ENCODE measurements at regions not wholly inside any gene's neighbourhood (a gene's known extent, or its start where the extent isn't known, plus 50 kb on each side); places are given as distances from the start of the nearest gene placed in this dataset.

GRCh38 chr5:166523206-166523605, 1768.2 kb upstream of the WWC1 start:
- DNase-seq (ENCODE audit: low spot score): no peak

DNA sequence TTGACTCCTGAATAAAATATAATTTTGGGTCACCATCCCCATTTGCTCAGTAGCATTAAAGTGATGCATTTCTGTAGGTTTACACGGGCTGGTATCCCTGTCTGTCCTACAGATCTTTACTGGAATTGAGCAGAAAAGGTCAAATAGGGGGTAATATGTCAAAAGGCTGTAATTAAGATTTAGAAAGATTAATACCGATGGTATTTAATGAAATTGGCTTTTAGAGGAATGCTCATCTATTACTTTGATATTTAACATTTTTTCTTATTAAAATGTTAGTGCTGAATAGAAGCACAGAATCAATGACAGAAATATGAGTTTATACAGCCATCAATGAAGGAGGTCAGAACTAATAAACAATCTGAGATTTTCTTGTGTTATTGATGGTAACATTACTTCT, 1762.2 kb upstream of the WWC1 start:
- no peak for DNase-seq (ENCODE audit: low spot score)

DNA sequence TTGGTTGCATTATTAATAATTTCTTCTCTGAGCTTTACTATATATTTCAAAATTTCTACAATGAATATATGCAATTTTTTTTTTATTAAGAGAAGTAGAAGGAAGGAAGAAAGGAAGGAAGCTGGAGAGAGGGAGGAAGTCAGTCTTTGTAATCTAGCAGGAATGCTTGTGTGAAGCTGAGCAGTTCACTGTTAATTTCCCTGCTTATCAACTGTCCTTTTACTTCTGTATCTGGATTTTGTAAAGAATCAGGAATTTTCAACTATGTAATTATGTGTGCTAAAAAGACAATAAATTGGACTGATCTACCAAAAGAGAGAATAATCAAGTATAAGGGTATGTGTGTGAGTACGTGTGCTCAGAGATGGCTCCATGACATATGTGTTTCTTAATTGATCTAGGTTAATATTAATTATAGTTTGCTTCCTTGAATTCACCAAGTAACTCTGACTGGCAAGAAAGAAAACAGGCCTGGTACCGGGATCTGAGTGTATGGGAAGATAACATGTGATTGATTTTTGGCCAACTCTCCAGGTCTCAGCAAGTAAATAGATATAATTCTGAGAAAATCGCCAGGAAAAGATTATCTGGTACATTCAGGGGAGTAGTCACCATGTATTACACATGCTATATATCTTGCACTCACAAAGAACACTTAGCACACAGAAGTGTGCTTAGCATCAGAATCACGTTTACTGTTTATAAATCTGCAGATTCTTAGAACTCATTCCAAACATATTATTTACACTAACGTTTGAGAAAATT, 1758.8 kb upstream of the WWC1 start:
- no peak for DNase-seq (ENCODE audit: low spot score)

DNA sequence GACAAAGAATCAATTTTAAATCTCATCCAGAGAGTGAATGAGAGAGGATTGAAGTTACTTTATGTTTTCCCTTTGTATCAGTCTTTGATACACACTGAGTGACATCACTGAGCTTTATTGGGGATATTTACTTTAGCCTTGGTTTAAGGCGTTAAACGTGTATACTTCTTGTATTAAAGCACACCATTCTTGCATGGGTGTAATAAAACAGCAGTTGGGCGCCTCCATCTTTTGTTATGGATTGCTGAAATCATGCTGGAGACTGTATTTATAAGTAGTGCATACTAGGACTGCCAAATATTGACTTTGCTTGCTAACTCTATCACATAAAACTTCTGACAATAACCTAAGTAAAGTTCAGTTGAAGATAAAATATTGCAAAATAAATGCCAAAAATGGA, 1755.8 kb upstream of the WWC1 start:
- no peak for DNase-seq (ENCODE audit: low spot score)

DNA sequence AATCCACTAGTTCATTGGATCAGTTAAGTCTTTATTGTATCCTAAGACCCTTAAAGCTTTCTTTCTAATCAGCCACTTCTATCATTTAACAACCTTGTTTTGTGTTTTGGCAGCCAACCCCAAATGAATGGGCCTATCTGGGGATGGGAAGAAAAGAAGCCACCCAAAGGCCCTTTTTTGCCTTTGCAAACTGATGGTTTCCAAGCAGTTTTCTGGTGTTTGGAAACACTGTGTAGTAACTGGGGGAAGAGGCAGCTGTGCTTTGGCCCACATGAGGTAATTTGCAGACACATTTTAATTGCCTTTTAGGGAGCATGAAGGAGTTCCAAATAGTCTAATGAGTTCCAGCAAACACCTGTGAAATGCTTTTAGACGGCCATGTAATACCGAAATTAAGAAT, 1751.3 kb upstream of the WWC1 start:
- DNase-seq (ENCODE audit: low spot score): no peak

- no peak for DNase-seq (ENCODE audit: low spot score)
Measured at GRCh38 chr5:166551384-166551783, 1740.1 kb upstream of the WWC1 start.

GRCh38 chr5:166553778-166554177, 1737.7 kb upstream of the WWC1 start:
- DNase-seq (ENCODE audit: low spot score): no peak

- DNase-seq (ENCODE audit: low spot score): no peak
Measured at GRCh38 chr5:166561759-166562158, 1729.7 kb upstream of the WWC1 start.

DNA sequence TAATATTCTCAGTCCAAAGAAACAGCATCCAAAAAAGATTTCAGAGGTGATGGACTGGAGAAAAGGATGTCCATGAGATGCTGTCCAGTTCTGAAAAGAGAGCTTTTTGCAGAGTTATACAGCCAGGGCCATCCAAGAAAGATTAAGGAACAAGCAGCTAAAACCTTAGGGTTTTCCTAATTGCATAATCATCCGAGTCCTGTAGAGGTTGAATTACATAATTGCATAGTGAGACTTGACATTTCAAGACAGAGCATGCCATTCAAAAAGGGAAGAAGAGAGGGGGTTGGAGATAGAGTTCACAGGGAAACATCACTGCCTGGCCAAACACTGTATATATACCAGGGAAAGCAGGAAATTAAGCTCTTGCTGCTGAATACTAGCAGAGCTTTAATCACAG, 1729.2 kb upstream of the WWC1 start:
- no peak for DNase-seq (ENCODE audit: low spot score)

GRCh38 chr5:166566725-166567124, 1724.7 kb upstream of the WWC1 start:
- DNase-seq (ENCODE audit: low spot score): no peak

DNA sequence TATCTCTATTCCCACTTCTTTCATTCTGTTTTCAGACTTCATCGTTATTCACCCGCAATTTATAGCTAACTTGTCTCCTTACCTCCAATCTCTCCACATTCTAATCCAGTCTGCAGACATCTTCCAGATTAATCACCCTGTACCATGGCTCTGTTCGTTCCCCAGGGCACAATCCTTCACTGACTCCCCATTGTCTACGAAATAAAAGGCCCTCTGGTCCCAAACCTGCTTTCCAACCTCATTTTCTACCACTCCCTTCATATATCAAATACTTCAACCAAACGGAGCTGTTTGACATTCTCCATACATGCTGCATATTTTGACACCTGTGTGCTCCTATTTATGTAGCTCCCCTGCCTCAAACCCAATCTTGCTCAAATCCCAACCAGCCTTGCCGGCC, 1720.6 kb upstream of the WWC1 start:
- no peak for DNase-seq (ENCODE audit: low spot score)

DNA sequence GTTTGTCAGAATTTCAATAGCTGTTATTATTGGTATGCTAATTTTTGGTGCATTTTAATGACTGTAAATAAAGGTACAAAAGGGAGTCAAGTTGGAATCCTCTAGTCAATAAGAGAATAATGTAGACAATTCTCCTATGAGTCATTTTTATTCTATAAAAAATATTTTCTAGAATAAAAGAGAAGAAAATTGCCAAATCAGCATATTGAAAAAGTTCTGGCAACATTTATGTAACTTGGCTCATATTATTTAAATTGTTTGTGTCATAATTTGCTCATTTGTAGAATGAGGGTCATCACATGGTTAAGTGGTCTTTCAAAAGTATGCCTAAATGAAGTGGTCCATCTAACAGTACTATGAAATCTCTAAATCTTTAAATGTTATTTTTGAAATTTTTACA, 1719.8 kb upstream of the WWC1 start:
- no peak for DNase-seq (ENCODE audit: low spot score)

DNA sequence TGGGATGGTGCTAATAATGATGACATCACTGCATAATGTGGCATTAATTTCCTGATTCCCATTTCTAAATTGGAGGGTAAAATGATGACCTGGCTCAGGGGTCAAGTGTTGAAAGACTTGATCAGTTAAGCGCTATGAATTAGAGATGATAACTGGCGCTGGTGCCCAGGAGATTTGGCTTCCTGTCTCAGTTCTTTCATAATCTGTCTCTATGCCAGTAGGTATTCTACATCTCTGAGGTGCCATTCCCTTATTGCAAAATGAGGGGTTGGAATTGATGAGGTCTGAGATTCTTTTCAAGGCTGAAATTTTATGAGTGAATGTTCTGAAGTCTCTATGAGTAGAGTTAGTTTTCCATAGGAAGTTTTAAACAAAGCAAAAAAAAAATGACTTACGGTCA, 1715.1 kb upstream of the WWC1 start:
- DNase-seq (ENCODE audit: low spot score): no peak

DNA sequence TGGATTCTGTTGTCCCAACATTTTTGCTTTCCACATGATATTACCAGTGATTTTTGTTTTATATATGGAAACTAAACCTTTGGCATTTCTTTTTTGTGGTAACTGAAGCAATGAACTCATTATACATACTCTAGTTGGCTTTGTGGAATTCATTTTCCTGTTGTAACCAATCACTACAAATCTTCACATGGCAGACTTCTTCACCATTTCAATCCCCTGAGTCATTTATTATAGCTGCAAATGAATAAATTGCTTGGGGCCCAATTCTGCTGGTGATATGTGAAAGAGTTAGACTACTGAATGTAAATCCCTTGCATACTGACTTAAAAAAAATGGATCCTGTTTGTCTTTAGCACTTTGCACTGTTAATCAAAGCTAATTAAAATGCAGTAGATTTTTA, 1709.6 kb upstream of the WWC1 start:
- no peak for DNase-seq (ENCODE audit: low spot score)

- DNase-seq (ENCODE audit: low spot score): no peak
Measured at GRCh38 chr5:166582416-166582815, 1709.0 kb upstream of the WWC1 start.

- no peak for DNase-seq (ENCODE audit: low spot score)
Measured at GRCh38 chr5:166594567-166594966, 1696.9 kb upstream of the WWC1 start.

DNA sequence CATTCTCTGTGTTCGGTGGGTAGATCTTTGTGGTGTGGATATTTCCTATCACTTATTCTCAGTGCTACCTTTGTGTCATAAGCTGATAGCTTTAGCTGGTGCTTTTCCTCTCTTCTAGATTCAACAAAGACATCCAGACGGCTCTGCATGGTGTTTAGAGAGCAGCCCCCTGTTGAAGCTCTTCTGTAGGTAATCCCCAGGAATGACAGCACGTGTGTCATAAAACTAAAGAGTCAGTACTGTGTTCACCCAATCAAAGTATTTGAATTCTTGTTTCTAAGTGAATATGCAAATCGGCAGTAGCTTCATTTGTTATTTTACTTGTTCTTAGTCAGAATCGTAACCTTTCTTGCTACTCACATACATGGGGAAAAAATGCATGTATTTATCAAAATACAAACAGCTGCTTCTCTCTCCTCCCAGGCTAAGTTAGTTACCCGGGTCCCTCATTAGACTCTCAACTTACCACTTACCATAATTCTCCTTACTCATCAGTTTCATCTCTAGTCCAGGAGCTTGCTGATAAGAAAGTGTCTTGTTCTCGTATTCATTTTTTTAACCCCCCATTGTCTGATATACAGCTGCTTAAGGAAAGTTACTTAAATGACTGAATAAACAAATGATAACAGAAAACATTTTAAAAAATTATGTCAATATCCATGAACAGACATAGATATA, 1696.0 kb upstream of the WWC1 start:
- DNase-seq (ENCODE audit: low spot score): no peak

DNA sequence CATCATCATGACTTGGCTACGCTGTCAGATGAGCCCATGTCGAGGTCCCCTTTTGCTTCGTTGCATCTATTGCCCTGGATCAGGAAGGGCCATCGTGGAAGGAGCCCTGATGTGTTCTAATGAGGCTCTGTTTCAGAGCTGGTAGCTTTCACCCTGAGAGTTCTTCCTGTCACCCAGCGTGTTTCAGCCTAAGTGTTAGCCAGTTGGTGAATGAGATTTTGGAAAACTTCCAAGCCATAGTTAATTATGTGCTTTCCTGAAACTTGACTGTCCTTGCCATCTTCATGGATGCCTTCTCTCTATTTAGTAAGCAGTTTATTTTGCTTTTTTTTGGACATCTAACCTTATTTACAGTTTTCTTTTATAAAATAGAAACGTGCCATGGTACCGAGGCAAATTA, 1695.4 kb upstream of the WWC1 start:
- no peak for DNase-seq (ENCODE audit: low spot score)

DNA sequence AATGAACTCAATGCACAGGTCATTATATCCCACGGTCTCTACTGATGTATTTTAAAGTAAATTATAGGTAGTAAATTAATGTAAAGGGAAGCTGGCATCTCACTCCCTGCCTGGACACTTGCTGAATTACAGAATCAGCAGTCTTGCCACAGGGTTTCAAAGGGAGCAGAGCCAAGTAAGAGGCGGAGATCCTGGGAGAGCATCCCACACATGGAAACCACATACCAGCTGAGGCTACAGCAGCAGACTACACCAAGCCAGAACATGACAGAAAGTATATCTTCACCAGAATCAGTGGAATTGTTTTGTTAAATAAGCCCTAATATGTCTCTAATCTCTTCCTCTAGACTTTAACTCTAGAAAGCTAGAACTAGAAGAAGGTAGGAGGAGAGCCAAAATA, 1689.2 kb upstream of the WWC1 start:
- no peak for DNase-seq (ENCODE audit: low spot score)

DNA sequence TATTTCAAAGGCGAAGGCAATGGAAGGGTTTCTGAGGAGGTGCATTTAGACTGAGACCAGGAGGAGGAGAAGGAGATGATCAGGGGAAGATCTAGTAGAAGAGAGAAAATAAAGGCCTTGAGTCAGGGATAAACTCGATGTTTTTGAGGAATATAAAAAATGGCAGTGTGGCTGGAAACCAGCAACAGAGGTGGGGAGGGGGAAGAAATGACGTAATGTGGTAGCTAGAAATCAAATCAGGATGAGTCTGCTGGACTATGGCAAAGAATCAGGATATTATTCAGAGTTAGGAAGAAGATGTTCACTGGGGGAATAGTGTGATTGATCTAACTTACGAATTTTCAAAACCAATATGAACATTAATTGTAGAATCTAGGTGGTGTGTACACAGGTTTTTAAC, 1673.9 kb upstream of the WWC1 start:
- no peak for DNase-seq (ENCODE audit: low spot score)

DNA sequence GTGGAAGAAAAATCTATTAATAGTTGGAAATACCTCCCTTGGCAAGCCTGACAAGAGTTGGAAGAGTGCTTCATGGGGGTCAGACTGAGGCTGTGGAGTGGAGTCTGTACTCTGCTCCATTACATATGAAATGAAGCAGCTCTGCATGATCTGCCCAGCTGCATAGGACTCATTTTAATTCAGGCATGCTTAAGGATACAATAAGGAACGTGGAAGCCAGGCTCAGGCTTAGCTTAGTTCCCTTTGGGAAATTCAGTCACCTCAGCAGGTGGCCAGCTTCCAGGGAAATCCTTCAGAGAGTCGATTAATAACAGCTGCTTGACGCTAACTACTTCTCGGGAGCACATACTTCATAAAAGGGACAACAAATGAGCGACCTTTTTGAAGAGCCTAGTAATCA, 1672.9 kb upstream of the WWC1 start:
- DNase-seq (ENCODE audit: low spot score): no peak

DNA sequence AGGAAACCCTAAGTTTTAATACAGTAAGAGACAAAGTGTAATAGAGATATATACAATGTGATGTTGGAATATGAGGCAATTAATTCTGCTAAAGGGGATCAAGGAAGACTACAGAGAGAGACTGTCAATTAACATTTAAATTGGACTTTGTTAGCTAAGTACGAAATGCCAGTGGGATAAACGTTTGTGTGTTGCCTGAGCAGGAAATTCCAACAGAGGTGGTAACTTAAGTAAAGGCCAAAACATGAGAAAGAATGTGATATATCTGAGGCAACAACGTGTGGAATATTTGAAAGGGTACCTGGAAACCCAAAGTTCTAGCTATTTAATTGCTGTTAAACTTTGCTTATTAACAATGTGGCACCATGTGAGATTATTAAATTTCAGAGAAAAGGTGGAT, 1666.9 kb upstream of the WWC1 start:
- DNase-seq (ENCODE audit: low spot score): no peak

DNA sequence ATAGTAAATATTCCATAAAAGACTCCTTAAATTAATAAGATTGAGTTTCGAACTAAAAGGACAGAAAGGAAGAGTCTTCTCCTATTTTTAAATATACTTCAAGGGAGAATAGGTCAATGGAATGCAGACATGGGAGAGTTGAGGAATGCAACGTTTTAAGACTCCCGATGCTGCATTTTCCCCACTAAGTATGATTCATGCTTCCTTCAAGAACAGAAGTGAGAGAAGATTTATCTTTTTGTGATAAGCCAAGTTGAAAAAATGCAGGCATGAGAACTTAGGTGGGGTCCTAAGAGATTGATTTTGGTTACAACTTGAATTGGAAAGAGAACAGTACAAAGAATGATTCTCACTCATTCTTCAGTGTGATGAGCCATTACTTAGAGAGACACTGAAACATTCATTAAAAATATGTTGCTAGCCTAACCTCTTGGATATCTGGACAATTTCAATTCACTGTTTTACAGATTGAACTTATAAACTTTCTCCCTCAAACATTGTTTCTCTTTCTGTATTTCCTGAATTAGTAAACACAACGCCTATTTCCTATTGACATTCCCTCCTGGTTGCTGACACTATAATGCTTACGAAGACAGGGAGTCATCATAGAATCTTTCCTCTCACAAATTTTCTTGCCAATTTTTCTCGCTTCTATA, 1666.1 kb upstream of the WWC1 start:
- no peak for DNase-seq (ENCODE audit: low spot score)

DNA sequence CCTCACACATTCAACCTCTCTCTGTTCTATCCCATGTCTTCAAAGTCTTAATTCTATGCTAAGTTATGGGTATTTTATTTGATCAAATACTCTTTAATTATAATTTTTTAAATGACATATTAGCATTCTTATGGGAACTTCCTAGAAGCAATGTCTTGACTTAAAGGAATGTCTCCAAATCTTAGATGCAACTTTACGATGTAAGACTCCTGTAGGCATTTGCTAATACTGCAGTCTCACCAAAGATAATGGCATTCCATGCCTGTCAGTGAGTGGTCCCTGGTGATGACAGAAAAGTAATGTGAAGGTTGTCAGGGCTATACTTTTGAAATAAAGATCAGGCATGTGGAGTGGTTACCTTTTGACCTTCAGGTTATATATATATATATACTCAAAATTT, 1654.2 kb upstream of the WWC1 start:
- DNase-seq (ENCODE audit: low spot score): no peak

All from HuH-7.5 (cell line).